Testis (tissue), 2 donors: ENCODE measurements at regions not wholly inside any gene's neighbourhood (a gene's known extent, or its start where the extent isn't known, plus 50 kb on each side); places are given as distances from the start of the nearest gene placed in this dataset.

Source experiments
- DNase-seq: peaks from one replicate; pipeline ENCODE4 v3.0.0-alpha.2; 2019
- H3K27ac ChIP-seq, 2 donors: fragments of 200-600 bp; sonication (generic); one replicate each; pipeline ENCODE4 v1.5.1; 2019
- H3K27me3 ChIP-seq: fragments of 200-600 bp; sonication (generic); one replicate; pipeline ENCODE4 v1.5.1; 2019
- H3K36me3 ChIP-seq: fragments of 200-600 bp; sonication (generic); one replicate; pipeline ENCODE4 v1.5.1; 2017; ENCODE audit warnings: low read depth; ENCODE audit errors: missing control alignments
- H3K4me1 ChIP-seq: fragments of 200-600 bp; sonication (generic); one replicate; pipeline ENCODE4 v1.5.1; 2019
- H3K4me3 ChIP-seq, 2 donors: fragments of 200-600 bp; sonication (generic); one replicate each; pipeline ENCODE4 v1.5.1; 2017 to 2019
- H3K9me3 ChIP-seq: fragments of 200-600 bp; sonication (generic); one replicate; pipeline ENCODE4 v1.5.1; 2017
- CTCF ChIP-seq, 3 experiments: fragments of 450-650 bp in 2 of 3; fragments of 200-600 bp in 1 of 3; sonication (generic) in 1 of 3; IDR thresholded peaks; one replicate each; pipeline ENCODE4 v1.5.1; 2016 to 2019; ENCODE audit warnings: antibody characterized with exemption in 3 of 3, mild to moderate bottlenecking in 2 of 3, moderate library complexity in 1 of 3
- POLR2A ChIP-seq: fragments of 450-650 bp; IDR thresholded peaks from one replicate; pipeline ENCODE4 v1.6.1; 2017; ENCODE audit warnings: antibody characterized with exemption, mild to moderate bottlenecking, moderate library complexity
- WGBS, 2 donors: methylation state at CpG; one replicate each; pipeline ENCODE4 v1.1.5; 2018; 5-methylcytosine and 5-hydroxymethylcytosine counted together
- intact Hi-C: fragments of 100-400 bp; cut with DNase I; formaldehyde crosslinking; loops from one replicate; pipeline ENCODE4 v1.15.1; 2023; ENCODE audit warnings: low total_unique reads

DNA sequence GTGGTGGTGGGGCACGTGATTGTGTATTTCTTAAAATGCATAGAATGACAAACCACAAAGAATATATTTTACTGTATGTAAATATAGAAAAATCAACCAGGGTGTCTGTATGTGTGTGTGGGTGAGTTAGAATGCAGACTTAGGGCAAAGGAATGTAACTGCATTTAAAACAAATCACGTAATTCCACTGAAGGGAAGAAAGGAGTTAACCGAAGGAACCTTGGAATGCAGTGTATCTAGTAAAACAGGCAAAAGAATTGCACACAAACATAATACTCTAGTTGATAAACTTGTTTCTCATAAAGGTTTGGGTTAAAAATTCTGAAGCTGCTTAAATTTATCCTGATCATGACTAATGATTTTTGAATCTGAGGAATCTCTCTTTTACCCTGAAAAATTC is 134.9 kb downstream of the ADRA2A start:
- H3K9me3 ChIP-seq = no peaks in the 10 kb centered on the region
- H3K36me3 ChIP-seq = no peaks in the 10 kb centered on the region
- H3K4me3 ChIP-seq = no peak overlapping the region
- no peak for DNase-seq
- H3K27ac ChIP-seq = no peak overlapping the region
- intact Hi-C loops = no loop called here
- 67 to 73% methylated on average over 3 of the region's 3 CpGs for WGBS, 2 donors
- no peaks in the 10 kb centered on the region for H3K4me1 ChIP-seq
- H3K27me3 ChIP-seq = no peaks in the 10 kb centered on the region
- TF ChIP-seq POLR2A = no peak
- TF ChIP-seq CTCF (IDR thresholded peaks at IDR 0.05) = no peak

DNA sequence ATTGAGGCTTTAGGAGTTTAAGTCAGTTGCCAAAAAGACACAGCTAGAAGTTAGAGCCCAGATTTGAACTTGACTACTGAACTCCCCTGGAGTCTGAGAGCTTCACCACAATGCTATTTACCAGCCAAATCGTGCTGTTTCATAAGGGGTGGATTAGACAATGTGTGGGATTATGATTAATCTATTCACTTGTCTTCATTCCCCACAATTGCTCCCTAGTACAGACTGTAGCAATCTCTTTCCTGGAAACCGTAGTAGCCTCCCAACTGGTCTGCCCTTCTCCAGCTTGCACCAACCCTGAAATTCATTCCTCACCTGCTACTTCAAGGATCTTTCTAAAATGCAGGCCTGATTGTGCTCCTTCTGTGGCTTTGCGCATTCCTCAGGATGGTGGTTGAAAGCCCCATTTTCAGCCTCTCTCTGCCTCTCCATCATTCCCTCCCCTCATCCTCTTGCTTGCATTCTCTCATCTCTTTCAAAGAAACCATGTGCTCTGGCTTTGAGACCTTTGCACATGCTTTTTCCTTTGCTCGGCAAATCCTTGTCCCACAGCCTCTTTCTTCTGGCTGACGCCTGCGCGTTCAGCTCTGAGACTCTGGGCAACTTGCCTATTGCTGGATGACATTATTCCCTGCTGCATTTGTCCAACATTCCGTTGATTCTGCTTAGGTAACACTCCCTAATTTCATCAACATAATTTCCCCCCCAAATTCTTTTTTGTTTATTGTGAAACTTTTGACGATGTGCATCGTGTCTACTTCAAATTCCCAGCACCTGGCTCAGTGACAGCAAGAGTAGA is 145.1 kb downstream of the ADRA2A start:
- Histone ChIP-seq H3K4me3 (no peak overlapping the region), H3K27ac (no peak overlapping the region), H3K36me3 (no peaks in the 10 kb centered on the region), H3K9me3 (no peaks in the 10 kb centered on the region), H3K27me3 (no peaks in the 10 kb centered on the region), H3K4me1 (no peaks in the 10 kb centered on the region)
- 73 to 82% methylated on average over 10 of the region's 10 CpGs for WGBS, 2 donors
- TF ChIP-seq CTCF (IDR thresholded peaks at IDR 0.05) (no peak), POLR2A (no peak)
- DNase-seq = no peak
- intact Hi-C loops = no loop called here

DNA sequence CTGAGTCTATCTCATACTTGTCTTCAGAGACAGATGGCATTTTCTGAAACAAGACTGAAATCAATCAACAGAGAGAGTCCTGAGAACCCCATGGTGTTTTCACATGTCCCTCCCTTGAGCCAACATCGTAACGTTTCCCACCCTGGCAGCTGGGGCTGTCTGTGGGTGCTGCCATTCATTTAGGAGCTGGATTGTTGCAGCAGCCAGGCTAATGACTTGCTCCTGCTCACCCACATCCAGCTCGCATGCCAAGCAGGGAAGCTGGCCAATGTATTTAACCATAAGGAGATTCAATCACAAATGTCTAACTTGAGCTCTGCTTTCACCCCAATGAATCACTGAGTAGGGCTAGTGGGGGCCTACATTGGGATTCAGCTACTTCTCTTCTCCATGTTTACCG is 146.1 kb downstream of the ADRA2A start:
- H3K36me3 ChIP-seq = no peaks in the 10 kb centered on the region
- H3K27me3 ChIP-seq = no peaks in the 10 kb centered on the region
- H3K4me1 ChIP-seq = no peaks in the 10 kb centered on the region
- 83 to 89% methylated on average over 3 to 4 of the region's 4 CpGs for WGBS, 2 donors
- no peak for TF ChIP-seq CTCF (IDR thresholded peaks at IDR 0.05)
- TF ChIP-seq POLR2A = no peak
- H3K27ac ChIP-seq = no peak overlapping the region
- no peak for DNase-seq
- intact Hi-C loops = no loop called here
- H3K9me3 ChIP-seq = no peaks in the 10 kb centered on the region
- no peak overlapping the region for H3K4me3 ChIP-seq

- 35 to 38% methylated on average over 5 of the region's 5 CpGs for WGBS, 2 donors
- no peaks in the 10 kb centered on the region for H3K27me3 ChIP-seq
- H3K4me3 ChIP-seq = no peak overlapping the region
- TF ChIP-seq CTCF (IDR thresholded peaks at IDR 0.05) (no peak), POLR2A (no peak)
- DNase-seq = no peak
- H3K36me3 ChIP-seq = no peaks in the 10 kb centered on the region
- intact Hi-C loops = no loop called here
- no peaks in the 10 kb centered on the region for H3K9me3 ChIP-seq
- H3K27ac ChIP-seq = no peak overlapping the region
- H3K4me1 ChIP-seq = no peaks in the 10 kb centered on the region
These were observed 154.9 kb downstream of the ADRA2A start for GRCh38 chr10:111231779-111232178.

DNA sequence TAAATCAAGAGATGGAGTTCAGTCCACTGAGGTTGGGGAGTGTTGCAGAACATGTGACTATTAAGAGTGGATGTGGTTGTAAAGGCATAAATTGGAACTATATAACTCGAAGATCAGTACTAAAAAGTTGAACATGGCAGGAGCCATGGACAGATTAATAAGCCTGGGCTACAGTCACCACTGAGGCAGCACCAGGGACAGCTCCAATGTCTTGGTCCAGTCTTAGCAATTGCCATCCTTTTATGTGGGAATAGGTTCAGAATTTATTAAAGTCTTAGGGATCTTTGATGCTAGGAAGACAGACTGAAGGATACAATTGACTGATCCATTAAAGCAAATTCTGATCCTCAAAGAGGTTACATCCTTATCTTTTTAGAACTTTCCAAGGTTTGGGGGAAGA is 156.6 kb downstream of the ADRA2A start:
- Histone ChIP-seq H3K9me3 (no peaks in the 10 kb centered on the region), H3K27me3 (no peaks in the 10 kb centered on the region), H3K4me3 (no peak overlapping the region), H3K4me1 (no peaks in the 10 kb centered on the region), H3K36me3 (no peaks in the 10 kb centered on the region), H3K27ac (no peak overlapping the region)
- WGBS, 2 donors = 47 to 67% methylated on average over 1 of the region's 1 CpG
- TF ChIP-seq CTCF (IDR thresholded peaks at IDR 0.05) = no peak
- no peak for TF ChIP-seq POLR2A
- DNase-seq = no peak
- intact Hi-C loops = no loop called here
